ENCODE measurements at regions not wholly inside any gene's neighbourhood (a gene's known extent, or its start where the extent isn't known, plus 50 kb on each side); places are given as distances from the start of the nearest gene placed in this dataset.

DNA sequence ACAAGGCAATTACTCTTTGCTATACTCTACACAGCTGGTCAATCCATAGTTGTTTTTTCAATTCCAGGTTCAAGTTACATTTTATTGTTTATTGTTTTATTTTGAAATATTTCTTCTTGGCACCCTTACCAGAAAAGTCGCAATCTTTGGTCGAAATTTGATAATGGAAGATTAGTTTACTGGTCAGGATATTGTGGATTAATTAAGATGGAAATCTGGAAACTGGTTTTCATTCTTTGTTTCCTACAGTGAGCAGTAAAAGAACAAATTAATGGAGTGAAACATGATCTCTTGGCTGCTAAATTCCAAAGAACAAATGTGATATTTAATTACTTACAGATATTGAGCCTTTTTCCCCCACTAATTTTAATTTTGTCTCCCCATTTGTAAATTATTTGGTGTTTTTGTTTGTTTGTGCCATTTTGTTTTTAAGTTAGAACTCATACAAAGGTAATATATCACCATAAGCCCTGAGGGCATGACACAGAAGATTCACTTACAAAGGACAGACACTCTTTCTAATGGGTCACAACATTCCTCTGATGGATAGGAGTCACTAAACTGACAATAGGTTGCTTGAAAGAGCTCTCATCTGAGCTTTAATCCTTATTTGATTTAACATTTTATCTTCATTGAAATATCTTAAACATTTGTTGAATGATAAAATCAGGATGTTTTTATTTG lies 700.2 kb downstream of the KCNJ2 start:
- no peak for DNase-seq (ENCODE audit: low read depth)
- no peak overlapping the region for H3K4me3 ChIP-seq (ENCODE audit: low read depth, low read length)

DNA sequence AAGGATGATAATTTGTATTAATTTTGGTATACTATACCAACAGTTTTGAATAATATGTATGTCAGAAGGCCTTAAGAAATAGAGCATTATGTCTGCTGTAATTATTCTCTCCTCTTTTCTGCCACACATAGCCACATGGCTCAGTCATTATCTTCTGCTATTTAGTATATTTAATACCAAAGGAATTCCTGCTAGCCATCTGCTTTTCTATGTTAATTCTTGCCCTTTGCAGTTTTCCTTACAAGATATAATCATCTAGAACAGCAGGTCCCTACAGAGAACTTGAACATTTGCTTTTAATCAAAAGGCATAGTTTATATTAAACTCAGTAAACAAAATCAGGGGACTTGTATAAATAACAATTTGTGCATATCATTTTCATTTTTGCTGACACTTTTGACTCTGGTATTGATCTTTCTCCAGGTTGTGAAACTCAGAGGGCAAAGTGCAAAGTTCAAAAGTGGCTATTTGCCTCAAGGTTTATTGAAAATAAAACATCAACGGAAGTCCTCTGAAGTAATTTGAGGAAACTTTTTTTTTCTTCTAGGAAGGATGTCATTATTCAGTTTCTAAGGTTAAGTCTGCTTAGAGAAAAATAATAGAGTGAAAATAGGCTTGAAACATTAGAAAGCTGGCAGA lies 702.0 kb downstream of the KCNJ2 start:
- DNase-seq (ENCODE audit: low read depth): no peak

DNA sequence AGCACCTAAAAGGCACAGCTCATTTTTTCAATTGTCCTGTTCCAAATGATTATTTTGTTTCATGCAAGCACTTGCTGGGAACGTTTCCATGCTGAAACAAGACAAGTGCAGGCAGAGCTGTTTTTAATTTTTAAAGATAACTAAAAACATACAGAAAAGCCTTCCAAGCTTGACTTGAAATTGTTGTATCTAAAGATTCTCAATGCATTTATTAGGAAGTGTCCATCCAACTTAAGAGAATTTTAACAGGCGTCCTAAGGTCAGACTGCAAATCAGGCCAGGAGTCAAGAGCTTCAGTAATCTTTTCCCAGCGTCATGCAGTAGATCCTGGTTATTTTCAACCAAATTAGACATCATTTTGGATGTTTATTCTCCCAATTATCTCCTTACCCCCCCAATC lies 702.8 kb downstream of the KCNJ2 start:
- no peak overlapping the region for H3K4me3 ChIP-seq (ENCODE audit: low read depth, low read length)
- no peak for DNase-seq (ENCODE audit: low read depth)

More for the DNA sequence above, 702.0 kb downstream of the KCNJ2 start:
- no peak overlapping the region for H3K4me3 ChIP-seq (ENCODE audit: low read depth, low read length)

DNA sequence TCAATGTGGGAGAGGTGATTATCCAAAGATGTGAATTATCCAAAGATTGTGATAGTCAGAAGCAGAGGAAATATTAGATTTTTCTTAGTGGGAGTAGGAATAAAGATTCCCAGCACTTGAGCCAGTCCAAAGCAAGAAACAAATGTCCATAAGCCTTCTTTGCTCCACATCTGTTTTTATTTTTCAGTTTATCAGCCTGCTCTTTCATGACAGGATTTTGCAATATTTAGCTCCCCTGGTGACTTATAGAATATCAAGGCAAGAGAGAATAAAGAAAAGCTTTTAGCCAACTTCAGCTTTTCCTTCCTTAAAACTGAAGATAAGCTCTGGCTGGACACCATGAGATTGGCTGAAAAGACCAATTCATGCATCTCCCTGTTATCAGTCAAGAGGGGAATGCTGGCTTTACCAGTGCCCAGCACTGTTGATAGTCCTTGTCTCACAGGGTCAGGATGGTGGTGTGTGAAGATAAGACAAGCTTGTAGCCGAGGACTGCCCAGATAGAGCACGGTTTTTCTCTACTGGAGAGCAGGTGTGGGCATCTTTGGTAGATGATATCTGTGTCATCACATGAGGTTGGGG lies 706.5 kb downstream of the KCNJ2 start:
- H3K4me3 ChIP-seq (ENCODE audit: low read depth, low read length): no peak overlapping the region
- no peak for DNase-seq (ENCODE audit: low read depth)

DNA sequence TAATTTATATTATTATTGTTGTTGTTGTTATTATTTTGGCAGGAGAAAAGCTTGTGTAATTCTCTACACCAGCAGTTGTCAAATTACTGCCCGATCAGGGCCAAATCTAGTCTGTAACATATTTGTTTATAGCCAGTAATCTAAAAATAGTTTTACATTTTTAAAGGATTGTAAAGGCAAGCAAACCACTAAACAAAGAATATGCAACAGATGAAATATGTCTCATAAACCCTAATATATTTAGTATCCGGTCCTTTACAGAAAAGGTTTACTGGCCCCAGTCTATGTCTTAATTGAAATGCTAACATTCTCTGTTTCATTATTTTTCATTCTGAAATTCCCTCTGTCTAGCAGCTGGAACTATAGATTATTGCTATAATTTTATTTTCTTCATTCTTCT lies 709.5 kb downstream of the KCNJ2 start:
- H3K4me3 ChIP-seq (ENCODE audit: low read depth, low read length): no peak overlapping the region

DNA sequence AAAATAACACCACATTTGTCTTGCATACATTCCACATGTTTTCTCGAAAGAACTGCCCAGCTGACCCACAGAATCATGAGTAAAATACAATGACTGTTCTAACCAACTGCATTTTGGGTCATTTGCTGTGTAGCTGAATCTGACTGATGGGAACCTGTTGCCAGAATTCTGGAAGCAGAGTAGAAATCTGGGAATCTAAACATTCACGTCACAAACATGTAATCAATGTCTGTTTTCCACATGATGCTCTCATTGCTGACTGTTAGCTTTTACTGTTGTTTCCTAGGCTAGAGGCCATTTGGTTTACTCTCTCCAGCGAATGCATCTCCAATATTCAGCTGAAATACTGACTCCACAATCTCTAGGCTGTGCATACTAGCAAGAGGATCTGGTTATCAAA lies 710.1 kb downstream of the KCNJ2 start:
- DNase-seq (ENCODE audit: low read depth): no peak

More for the DNA sequence above, 709.5 kb downstream of the KCNJ2 start:
- no peak for DNase-seq (ENCODE audit: low read depth)

DNA sequence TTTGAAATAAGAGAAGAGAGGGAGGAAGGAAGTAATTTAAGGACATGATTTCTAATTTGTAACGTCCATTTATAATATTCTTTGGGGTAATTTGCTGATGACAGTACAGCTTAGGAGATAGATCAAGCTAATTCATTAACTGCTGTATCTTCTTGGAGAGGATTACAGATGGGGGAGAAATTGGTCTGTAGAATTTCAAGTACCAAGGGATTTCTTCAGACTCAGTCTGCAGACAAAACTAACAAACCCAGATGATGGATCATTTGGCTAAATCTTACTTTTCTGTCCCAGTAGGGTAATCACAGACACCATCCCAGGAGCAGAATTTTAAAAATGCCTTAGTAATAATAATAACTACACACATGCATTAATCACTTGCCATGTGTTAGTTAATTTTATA lies 711.8 kb downstream of the KCNJ2 start:
- no peak for DNase-seq (ENCODE audit: low read depth)
- H3K4me3 ChIP-seq (ENCODE audit: low read depth, low read length): no peak overlapping the region

More for the DNA sequence above, 710.1 kb downstream of the KCNJ2 start:
- H3K4me3 ChIP-seq (ENCODE audit: low read depth, low read length): no peak overlapping the region

DNA sequence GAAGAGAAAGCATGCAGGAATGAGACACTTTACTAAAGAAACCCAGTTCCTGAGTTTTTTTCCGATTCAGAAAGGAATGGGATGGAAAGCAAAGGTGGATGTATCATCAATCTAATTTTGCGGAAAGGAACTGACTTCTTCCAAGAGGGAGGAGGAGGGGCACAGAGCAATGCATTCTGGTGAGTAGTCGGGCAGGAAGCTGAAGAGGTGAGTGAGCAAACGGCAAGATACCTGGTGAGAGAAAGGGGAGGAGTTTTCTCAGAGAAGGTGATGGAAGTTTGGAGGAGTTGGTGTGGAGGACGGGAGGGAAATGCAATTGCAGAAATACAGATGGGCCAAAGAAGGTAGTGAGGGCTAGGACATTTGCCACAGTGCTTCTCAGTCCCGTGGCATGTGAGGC lies 713.2 kb downstream of the KCNJ2 start:
- no peak for DNase-seq (ENCODE audit: low read depth)

DNA sequence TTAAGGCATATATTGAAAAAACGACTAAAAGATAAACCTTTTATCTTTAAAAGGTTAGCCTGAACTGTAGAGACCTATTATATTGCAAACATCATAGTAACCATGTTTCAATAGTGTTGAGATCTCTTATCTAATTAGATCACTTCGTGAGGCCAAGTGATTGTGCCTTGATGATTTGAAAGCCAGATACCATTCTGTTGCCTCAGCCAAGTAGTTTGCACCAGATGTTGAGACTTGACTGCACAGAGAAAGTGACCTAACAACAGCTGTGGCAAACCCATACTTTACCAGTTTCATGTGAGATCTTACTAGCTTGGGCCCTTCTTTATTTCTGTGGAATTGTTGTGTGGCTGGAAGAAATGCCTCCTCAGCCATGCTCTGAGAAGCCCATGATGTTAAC lies 717.3 kb downstream of the KCNJ2 start:
- H3K4me3 ChIP-seq (ENCODE audit: low read depth, low read length): no peak overlapping the region
- DNase-seq (ENCODE audit: low read depth): no peak

More for the DNA sequence above, 713.2 kb downstream of the KCNJ2 start:
- no peak overlapping the region for H3K4me3 ChIP-seq (ENCODE audit: low read depth, low read length)

DNA sequence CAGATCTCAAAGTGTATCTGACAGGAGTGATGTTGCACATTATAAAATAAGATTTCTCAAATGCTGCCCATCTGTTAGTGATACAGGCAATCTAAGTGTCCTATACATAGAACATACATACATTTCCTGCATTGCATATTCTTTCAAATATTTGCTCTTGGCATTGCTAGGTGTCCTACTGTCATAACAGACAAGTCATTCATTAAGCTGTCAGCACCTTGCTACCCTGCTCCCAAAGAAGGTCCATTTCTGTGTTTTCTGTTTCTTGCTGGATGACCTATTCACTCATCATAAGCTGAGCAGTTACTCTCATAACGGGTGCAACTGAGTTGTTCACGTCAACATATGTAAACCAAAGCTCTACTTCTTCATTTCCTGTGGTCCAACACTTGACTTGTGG lies 719.0 kb downstream of the KCNJ2 start:
- no peak overlapping the region for H3K4me3 ChIP-seq (ENCODE audit: low read depth, low read length)
- DNase-seq (ENCODE audit: low read depth): no peak

DNA sequence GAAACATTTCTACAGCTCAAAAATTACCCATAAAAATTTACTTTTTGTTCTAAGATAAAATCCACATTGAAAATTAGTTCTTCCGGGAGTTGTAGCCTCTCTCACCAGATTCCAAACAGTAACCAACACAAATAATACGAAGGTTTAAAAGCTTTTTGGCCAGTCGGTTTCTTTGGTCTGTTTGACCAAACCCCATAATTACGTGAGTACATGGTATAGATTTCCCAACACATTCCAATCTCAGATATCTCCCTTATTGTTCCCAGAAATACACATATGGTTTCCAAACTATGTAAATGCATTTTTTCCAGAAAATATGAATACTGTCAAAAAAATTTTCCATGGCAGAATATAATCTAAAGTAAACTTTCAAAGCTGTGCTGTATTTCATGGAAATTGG lies 722.0 kb downstream of the KCNJ2 start:
- no peak for DNase-seq (ENCODE audit: low read depth)
- no peak overlapping the region for H3K4me3 ChIP-seq (ENCODE audit: low read depth, low read length)

DNA sequence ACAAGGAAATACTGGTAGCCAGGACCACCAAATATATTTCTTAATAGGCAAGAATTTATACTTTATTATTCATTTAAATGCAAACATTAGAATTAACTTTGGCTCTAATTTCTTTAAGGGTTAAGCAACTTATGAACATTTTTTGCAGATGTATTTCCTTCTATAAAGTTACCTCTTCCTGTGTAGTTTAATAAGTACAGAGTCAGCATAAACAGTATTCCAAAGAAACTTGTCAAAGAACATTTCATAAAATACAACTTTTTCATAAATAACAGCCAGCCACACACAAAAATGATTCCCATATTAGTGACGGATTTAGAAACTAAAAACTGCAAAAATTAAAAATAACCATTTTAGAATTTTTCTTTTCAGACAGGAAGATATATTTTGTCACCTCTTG lies 723.2 kb downstream of the KCNJ2 start:
- H3K4me3 ChIP-seq (ENCODE audit: low read depth, low read length): no peak overlapping the region
- DNase-seq (ENCODE audit: low read depth): no peak

DNA sequence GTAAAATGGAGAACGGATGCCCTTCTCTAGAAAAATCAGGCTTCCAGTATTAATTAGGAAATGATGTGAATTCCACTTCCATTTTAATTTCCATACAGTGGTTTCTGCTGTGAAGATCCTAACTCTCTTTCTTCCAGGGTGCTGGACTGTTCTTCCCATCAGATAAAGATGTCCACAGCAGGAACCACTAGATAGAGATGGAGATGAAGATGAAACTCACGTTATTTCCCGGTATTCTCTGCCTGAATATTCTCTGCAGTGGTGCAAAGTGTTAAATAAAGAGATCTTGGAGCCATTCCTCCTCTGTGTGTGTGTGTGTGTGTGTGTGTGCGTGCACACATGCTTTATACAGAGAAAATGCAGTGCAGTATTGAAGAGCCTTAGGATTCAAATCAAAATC lies 727.5 kb downstream of the KCNJ2 start:
- DNase-seq (ENCODE audit: low read depth): no peak
- H3K4me3 ChIP-seq (ENCODE audit: low read depth, low read length): no peak overlapping the region

DNA sequence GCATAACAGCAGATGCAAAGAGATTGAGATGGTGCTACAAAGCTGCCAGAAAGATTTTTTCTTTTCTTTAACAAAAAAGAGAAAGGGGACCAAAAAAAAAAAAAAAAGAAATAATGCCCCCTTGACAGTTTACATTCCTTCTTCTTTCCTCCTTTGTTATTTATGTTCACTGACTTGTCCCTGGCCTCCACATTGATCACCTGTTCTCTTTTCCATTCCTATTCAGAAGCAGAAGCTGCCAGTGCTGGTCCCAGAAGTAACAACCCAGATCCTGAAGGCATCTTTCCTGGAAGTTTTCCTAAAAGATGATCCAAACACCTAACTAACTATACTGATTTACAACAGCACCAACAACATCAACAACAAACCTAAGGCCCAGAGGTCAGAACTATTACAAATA lies 728.1 kb downstream of the KCNJ2 start:
- DNase-seq (ENCODE audit: low read depth): no peak
- H3K4me3 ChIP-seq (ENCODE audit: low read depth, low read length): no peak overlapping the region

DNA sequence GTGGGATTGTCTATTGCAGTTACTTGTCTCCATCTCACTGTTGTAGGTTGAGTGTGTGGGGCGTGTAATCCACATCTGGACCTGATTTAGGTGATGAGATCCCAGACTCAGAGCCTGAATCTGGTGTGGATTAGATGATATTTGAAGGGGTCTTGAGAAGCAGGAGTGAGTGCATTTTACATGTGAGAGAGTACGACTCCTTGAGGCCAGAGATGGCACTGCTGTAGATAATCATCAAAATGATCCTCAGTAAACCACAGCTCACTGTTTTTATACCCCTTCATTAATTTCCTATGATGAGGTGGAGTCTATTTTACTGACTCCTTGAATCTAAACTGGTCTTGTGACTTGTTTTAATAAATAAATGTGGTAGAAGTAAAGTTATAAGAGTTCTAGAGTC lies 732.5 kb downstream of the KCNJ2 start:
- no peak overlapping the region for H3K4me3 ChIP-seq (ENCODE audit: low read depth, low read length)
- no peak for DNase-seq (ENCODE audit: low read depth)

DNA sequence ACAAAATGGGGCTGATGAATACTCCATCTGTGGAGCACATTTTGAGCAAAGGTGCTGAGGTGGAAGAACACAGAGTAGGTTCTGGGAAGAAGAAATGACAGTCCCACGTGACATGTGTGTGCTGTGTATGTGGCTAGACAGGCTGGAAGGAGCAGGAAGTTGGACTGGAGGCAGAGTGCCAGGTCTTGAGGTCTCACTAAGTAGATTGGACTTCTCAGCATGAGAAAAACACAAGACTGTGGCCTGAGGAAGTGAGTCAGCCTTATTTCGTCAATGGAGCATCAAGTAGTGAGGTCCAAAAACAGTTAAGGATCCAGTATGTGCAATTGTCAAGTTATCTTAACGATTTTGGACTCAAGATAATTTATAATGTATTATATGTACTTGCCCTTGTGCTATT lies 736.5 kb downstream of the KCNJ2 start:
- H3K4me3 ChIP-seq (ENCODE audit: low read depth, low read length): no peak overlapping the region
- peak; percentile 99 for DNase-seq (ENCODE audit: low read depth)

DNA sequence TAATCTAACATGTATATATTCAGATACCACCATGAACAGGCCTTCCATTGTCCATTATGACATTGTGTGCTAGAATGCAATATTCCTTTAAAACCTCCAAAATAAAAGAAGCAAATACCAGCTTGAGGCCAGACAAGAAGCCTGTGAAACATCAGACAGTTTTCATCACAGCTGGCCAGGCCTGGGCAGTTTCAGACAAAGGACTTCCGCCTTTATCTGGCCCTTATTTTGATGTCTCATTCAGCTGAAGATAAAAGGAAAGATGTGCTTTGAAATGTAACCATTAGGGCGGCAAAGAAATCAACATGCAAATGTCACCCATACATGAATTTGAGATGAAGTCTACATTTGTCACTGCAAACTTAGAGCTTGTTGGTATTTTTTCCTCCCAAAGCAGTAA lies 737.5 kb downstream of the KCNJ2 start:
- no peak overlapping the region for H3K4me3 ChIP-seq (ENCODE audit: low read depth, low read length)
- DNase-seq (ENCODE audit: low read depth): peak; percentile 36

DNA sequence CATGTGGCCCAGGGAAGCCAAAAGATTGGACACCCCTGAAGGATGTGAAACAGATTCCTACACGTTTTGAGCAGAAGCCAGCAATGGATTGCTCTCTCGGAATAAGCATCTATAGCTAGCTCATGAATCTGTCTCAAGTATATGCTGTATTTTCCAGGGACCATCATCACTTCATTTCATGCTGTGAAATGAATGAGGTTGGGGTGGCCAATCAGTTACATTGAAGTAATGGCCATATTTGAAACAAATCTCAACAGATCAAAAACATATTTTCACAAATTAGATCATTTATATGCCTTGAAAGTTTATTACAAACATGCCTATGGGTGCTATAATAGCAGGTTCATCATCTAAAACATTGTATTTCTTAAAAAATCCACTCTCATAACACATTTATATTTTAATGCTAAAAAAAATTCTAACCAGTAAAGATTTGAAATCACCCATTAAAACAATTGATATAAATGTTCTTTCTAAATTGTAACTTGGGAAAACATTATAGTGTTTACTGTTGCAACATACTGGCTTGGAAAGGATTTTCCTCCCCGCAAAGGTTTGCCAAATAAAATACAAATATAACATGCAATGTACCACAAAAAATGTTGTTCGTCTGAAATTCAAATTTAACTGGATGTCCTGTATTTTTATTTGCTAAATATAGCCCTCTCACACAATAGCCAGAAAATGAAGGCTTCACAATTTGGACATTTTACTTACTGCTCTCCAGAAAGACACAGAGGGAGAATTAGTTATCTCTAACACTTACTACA lies 743.6 kb downstream of the KCNJ2 start:
- DNase-seq (ENCODE audit: low read depth): peak; percentile 22
- no peak overlapping the region for H3K4me3 ChIP-seq (ENCODE audit: low read depth, low read length)

DNA sequence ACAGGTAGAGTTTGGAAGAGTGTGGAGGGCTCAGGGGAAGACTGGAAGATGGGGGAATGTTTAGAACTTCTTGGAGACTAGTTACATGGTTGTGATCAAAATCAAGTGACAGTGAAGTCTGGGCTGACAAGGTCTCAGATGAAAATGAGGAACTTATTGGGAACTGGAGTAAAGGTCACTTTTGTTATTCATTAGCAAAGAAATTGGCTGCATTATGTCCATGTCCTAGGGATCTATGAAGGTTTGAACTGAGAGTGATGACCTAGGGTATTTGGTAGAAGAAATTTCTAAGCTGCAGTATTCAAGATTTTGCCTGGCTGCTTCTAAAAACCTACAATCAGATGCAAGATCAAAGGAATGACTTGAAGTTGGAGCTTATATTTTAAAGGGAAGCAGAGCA lies 747.1 kb downstream of the KCNJ2 start:
- H3K4me3 ChIP-seq (ENCODE audit: low read depth, low read length): no peak overlapping the region
- DNase-seq (ENCODE audit: low read depth): no peak

DNA sequence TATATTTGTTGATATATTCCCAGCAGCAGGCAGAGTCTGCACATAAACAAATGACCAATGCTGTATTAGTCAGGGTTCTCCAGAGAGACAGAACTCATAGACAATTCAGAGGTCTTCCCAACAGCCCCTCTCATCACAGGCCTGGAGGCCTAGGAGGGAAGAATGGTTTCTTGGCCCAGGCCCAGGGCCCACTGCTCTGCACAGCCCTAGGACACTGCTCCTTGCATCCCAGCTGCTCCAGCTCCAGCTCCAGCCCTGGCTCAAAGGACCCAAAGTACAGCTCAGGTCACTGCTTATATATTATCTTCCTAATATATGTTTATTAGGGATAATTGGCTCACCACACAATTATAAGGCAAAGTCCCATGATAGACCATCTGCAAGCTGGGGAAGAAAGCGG lies 749.9 kb downstream of the KCNJ2 start:
- H3K4me3 ChIP-seq (ENCODE audit: low read depth, low read length): no peak overlapping the region
- DNase-seq (ENCODE audit: low read depth): no peak

All from skeletal muscle cell (primary cell).